HCT116 (cell line): ENCODE measurements at regions not wholly inside any gene's neighbourhood (a gene's known extent, or its start where the extent isn't known, plus 50 kb on each side); places are given as distances from the start of the nearest gene placed in this dataset.

ENCODE experiments used
- ATF3 ChIP-seq: IDR thresholded peaks from 2 replicates; pipeline ENCODE4 v1.6.1; 2012
- CEBPB ChIP-seq: IDR thresholded peaks from 2 replicates; pipeline ENCODE4 v1.6.1; 2012; ENCODE audit warnings: low read depth
- CTCF ChIP-seq, 3 experiments: fragments of 200-600 bp in 1 of 3; sonication (generic) in 1 of 3; IDR thresholded peaks in 2 of 3; conservative IDR thresholded peaks in 1 of 3; 2 replicates each; pipeline ENCODE4 v1.5.1; 2012 to 2017; ENCODE audit warnings: low read depth in 2 of 3, low read length in 2 of 3, antibody characterized with exemption in 1 of 3, borderline replicate concordance in 1 of 3, control low read depth in 1 of 3, mild to moderate bottlenecking in 1 of 3, mixed read lengths in 1 of 3, mixed run types in 1 of 3, moderate library complexity in 1 of 3; ENCODE audit not compliant: insufficient read depth in 1 of 3
- EZH2 ChIP-seq: fragments of 200-600 bp; sonication (generic); IDR thresholded peaks from 2 replicates; pipeline ENCODE4 v1.6.1; 2017; ENCODE audit warnings: antibody characterized with exemption, mixed run types
- EZH2phosphoT487 ChIP-seq: fragments of 200-600 bp; IDR thresholded peaks from 2 replicates; pipeline ENCODE4 v1.6.1; 2018; ENCODE audit warnings: antibody characterized with exemption, borderline replicate concordance
- JUND ChIP-seq: IDR thresholded peaks from 2 replicates; pipeline ENCODE4 v1.6.1; 2012
- POLR2A ChIP-seq: IDR thresholded peaks from 2 replicates; pipeline ENCODE4 v1.7.0; 2011; ENCODE audit warnings: borderline replicate concordance; ENCODE audit not compliant: insufficient read depth, insufficient read length; ENCODE audit errors: extremely low read depth
- POLR2AphosphoS5 ChIP-seq: IDR thresholded peaks from 2 replicates; pipeline ENCODE4 v1.6.1; 2011; ENCODE audit warnings: mild to moderate bottlenecking, low read depth, low read length, moderate library complexity
- RAD21 ChIP-seq: IDR thresholded peaks from 2 replicates; pipeline ENCODE4 v1.6.1; 2012; ENCODE audit warnings: low read depth, mild to moderate bottlenecking
- REST ChIP-seq: IDR thresholded peaks from 2 replicates; pipeline ENCODE4 v1.6.1; 2012; ENCODE audit warnings: low read depth
- TCF7L2 ChIP-seq: IDR thresholded peaks from 2 replicates; pipeline ENCODE4 v1.7.0; 2011; ENCODE audit warnings: borderline replicate concordance, inconsistent platforms; ENCODE audit not compliant: insufficient read depth, insufficient read length; ENCODE audit errors: extremely low read depth

- TF ChIP-seq CTCF (IDR thresholded peaks at IDR 0.05 in 2 of 3, conservative IDR thresholded peaks at IDR 0.05 in 1 of 3; ENCODE audit: borderline replicate concordance in 1 of 3, insufficient read depth in 1 of 3, low read depth in 2 of 3, low read length in 2 of 3) (no peak), REST (no peak), EZH2 (no peak), JUND (no peak), POLR2A (no peak), RAD21 (no peak), POLR2AphosphoS5 (no peak), ATF3 (no peak), TCF7L2 (no peak), CEBPB (no peak), EZH2phosphoT487 (no peak)
These were observed 175.6 kb downstream of the BCL11A start for GRCh38 chr2:60377825-60378224.
